GM23338 (cell line): ENCODE measurements at regions not wholly inside any gene's neighbourhood (a gene's known extent, or its start where the extent isn't known, plus 50 kb on each side); places are given as distances from the start of the nearest gene placed in this dataset.

Experiments
- CREB1 ChIP-seq: fragments of 250-450 bp; sonication (Bioruptor Pico); IDR thresholded peaks from 2 replicates; pipeline ENCODE4 v1.5.0; 2020; ENCODE audit warnings: low read depth, mild to moderate bottlenecking, moderate library complexity
- CTCF ChIP-seq, 2 experiments: fragments of 200-600 bp in 1 of 2; sonication (generic) in 1 of 2; conservative IDR thresholded peaks; 2 replicates each; pipeline versions ENCODE4 v1.5.1 to v1.6.1; 2016 to 2017; ENCODE audit warnings: antibody characterized with exemption in 2 of 2, low read depth in 2 of 2, mild to moderate bottlenecking in 2 of 2, moderate library complexity in 1 of 2
- EZH2 ChIP-seq: fragments of 200-600 bp; sonication (generic); IDR thresholded peaks from one replicate; pipeline ENCODE4 v1.8.0; 2017; ENCODE audit warnings: antibody characterized with exemption, mild to moderate bottlenecking, low read depth; ENCODE audit not compliant: unreplicated experiment
- EZH2phosphoT487 ChIP-seq: fragments of 200-600 bp; sonication (generic); IDR thresholded peaks from one replicate; pipeline ENCODE4 v1.8.1; 2018; ENCODE audit warnings: antibody characterized with exemption; ENCODE audit not compliant: unreplicated experiment
- JUNB ChIP-seq: IDR thresholded peaks from one replicate; pipeline ENCODE4 v1.6.1; 2016; ENCODE audit warnings: antibody characterized with exemption; ENCODE audit not compliant: unreplicated experiment
- POLR2AphosphoS5 ChIP-seq: IDR thresholded peaks from 2 replicates; pipeline ENCODE4 v1.6.1; 2016; ENCODE audit warnings: antibody characterized with exemption, low read depth
- REST ChIP-seq: IDR thresholded peaks from one replicate; pipeline ENCODE4 v1.6.1; 2018; ENCODE audit warnings: antibody characterized with exemption; ENCODE audit not compliant: unreplicated experiment
- TF ChIP-seq, protein P1 (sequence below): IDR thresholded peaks from 2 replicates; pipeline ENCODE4 v1.6.1; 2016; ENCODE audit warnings: antibody characterized with exemption

GRCh38 chr7:73931502-73931901 lies 70.5 kb downstream of the TMEM270 start:
- no peak for TF ChIP-seq CTCF (conservative IDR thresholded peaks at IDR 0.05; ENCODE audit: low read depth in 2 of 2)
- TF ChIP-seq REST: no peak
- TF ChIP-seq EZH2: no peak
- no peak for TF ChIP-seq POLR2AphosphoS5
- TF ChIP-seq CREB1 (CRISPR knock-in tag): no peak
- TF ChIP-seq, protein P1, sequence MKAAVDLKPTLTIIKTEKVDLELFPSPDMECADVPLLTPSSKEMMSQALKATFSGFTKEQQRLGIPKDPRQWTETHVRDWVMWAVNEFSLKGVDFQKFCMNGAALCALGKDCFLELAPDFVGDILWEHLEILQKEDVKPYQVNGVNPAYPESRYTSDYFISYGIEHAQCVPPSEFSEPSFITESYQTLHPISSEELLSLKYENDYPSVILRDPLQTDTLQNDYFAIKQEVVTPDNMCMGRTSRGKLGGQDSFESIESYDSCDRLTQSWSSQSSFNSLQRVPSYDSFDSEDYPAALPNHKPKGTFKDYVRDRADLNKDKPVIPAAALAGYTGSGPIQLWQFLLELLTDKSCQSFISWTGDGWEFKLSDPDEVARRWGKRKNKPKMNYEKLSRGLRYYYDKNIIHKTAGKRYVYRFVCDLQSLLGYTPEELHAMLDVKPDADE: no peak
- TF ChIP-seq EZH2phosphoT487: no peak
- TF ChIP-seq JUNB: no peak
